IMR-90 (cell line): ENCODE measurements at regions not wholly inside any gene's neighbourhood (a gene's known extent, or its start where the extent isn't known, plus 50 kb on each side); places are given as distances from the start of the nearest gene placed in this dataset.

Experiments used
- ATAC-seq: fragments of 200-7000 bp; cut with Tn5 transposase; 2 replicates; pipeline ENCODE4 v1.9.1; 2020; ENCODE audit warnings: low read depth, mild to moderate bottlenecking, moderate library complexity
- BruUV-seq: library from RNA; stranded (reverse); fragments of 400-500 nt; replicated peaks from 2 replicates; lab custom pipeline; 2021; lab: Mats Ljungman, UMichigan
- CTCF ChIA-PET: fragments of 300-600 bp; formaldehyde crosslinking; extraction: SDS; loops from one replicate; lab custom pipeline; 2021; ENCODE audit warnings: antibody characterized with exemption; lab: Yijun Ruan, JAX
- POLR2A ChIA-PET: fragments of 300-600 bp; sonication (Branson Sonifier 250); formaldehyde crosslinking; loops from one replicate; lab custom pipeline; 2022; ENCODE audit warnings: antibody characterized with exemption; ENCODE audit not compliant: unreplicated experiment; lab: Charles Lee
- DNase-seq: peaks from one replicate; pipeline ENCODE4 v3.0.0; 2013
- H2AFZ ChIP-seq: replicated peaks from 2 replicates; pipeline ENCODE3; 2013; ENCODE audit warnings: low read length, mild to moderate bottlenecking; ENCODE audit not compliant: poor library complexity
- H2AK5ac ChIP-seq: 2 replicates; pipeline ENCODE4 v1.6.1; 2013; ENCODE audit warnings: low read depth, low read length, inconsistent platforms
- H2AK9ac ChIP-seq: replicated peaks from 2 replicates; pipeline ENCODE3; 2013; ENCODE audit warnings: mild to moderate bottlenecking, low read depth, low read length, moderate library complexity; ENCODE audit not compliant: poor library complexity
- H2BK120ac ChIP-seq: 2 replicates; pipeline ENCODE4 v1.6.1; 2013; ENCODE audit warnings: low read depth, low read length, inconsistent platforms
- H2BK15ac ChIP-seq: 3 replicates; pipeline ENCODE4 v1.6.1; 2013; ENCODE audit warnings: low read depth, low read length, inconsistent platforms
- H2BK20ac ChIP-seq: 2 replicates; pipeline ENCODE4 v1.6.1; 2013; ENCODE audit warnings: low read depth, mild to moderate bottlenecking, inconsistent platforms, low read length, moderate library complexity
- H2BK5ac ChIP-seq: 2 replicates; pipeline ENCODE4 v1.6.1; 2013; ENCODE audit warnings: mild to moderate bottlenecking, low read depth, low read length, inconsistent platforms; ENCODE audit not compliant: poor library complexity, severe bottlenecking
- H3K14ac ChIP-seq: replicated peaks from 2 replicates; pipeline ENCODE4 v1.6.1; 2013; ENCODE audit warnings: low read depth, low read length, inconsistent platforms
- H3K18ac ChIP-seq: 2 replicates; pipeline ENCODE4 v1.6.1; 2013; ENCODE audit warnings: low read depth, low read length, control low read depth
- H3K23ac ChIP-seq: 2 replicates; pipeline ENCODE4 v1.6.1; 2013; ENCODE audit warnings: low read depth, low read length, inconsistent platforms
- H3K27ac ChIP-seq: 2 replicates; pipeline ENCODE4 v1.5.1; 2013; ENCODE audit warnings: mild to moderate bottlenecking, control low read depth, low read length; ENCODE audit not compliant: insufficient read depth
- H3K27me3 ChIP-seq: 2 replicates; pipeline ENCODE4 v1.6.1; 2013; ENCODE audit warnings: low read length; ENCODE audit not compliant: control insufficient read depth, insufficient read depth
- H3K36me3 ChIP-seq: 2 replicates; pipeline ENCODE4 v1.6.1; 2013; ENCODE audit warnings: low read length, mixed read lengths; ENCODE audit not compliant: control insufficient read depth, insufficient read depth
- H3K4ac ChIP-seq: 2 replicates; pipeline ENCODE4 v1.6.1; 2013; ENCODE audit warnings: low read depth, low read length, inconsistent platforms
- H3K4me1 ChIP-seq: 2 replicates; pipeline ENCODE4 v1.6.1; 2013; ENCODE audit warnings: low read length, mixed read lengths; ENCODE audit not compliant: control insufficient read depth, insufficient read depth
- H3K4me2 ChIP-seq: 2 replicates; pipeline ENCODE4 v1.6.1; 2013; ENCODE audit warnings: low read depth, mild to moderate bottlenecking, control low read depth, low read length, moderate library complexity
- H3K4me3 ChIP-seq: 2 replicates; pipeline ENCODE4 v1.5.1; 2013; ENCODE audit warnings: low read depth, mild to moderate bottlenecking, control low read depth, low read length, moderate library complexity; ENCODE audit not compliant: insufficient read depth
- H3K56ac ChIP-seq: 2 replicates; pipeline ENCODE4 v1.6.1; 2013; ENCODE audit warnings: low read length, inconsistent platforms; ENCODE audit not compliant: insufficient read depth; ENCODE audit errors: extremely low read depth
- H3K79me1 ChIP-seq, 2 experiments: 2 replicates each; pipeline ENCODE4 v1.6.1; 2013; ENCODE audit warnings: low read length in 2 of 2, inconsistent platforms in 1 of 2, low read depth in 1 of 2
- H3K9ac ChIP-seq: 2 replicates; pipeline ENCODE4 v1.6.1; 2013; ENCODE audit warnings: low read depth, low read length, control low read depth
- H3K9me1 ChIP-seq: 2 replicates; pipeline ENCODE4 v1.6.1; 2013; ENCODE audit warnings: low read length, inconsistent platforms; ENCODE audit not compliant: insufficient read depth
- H3K9me3 ChIP-seq: 2 replicates; pipeline ENCODE4 v1.6.1; 2013; ENCODE audit warnings: low read length; ENCODE audit not compliant: control insufficient read depth, insufficient read depth
- H4K20me1 ChIP-seq: 2 replicates; pipeline ENCODE4 v1.6.1; 2013; ENCODE audit warnings: low read length, inconsistent platforms; ENCODE audit not compliant: insufficient read depth
- H4K5ac ChIP-seq: 2 replicates; pipeline ENCODE4 v1.6.1; 2013; ENCODE audit warnings: mild to moderate bottlenecking, low read depth, low read length, control low read depth
- H4K8ac ChIP-seq, 2 experiments: 2 replicates each; pipeline ENCODE4 v1.6.1; 2013; ENCODE audit warnings: low read depth in 2 of 2, low read length in 2 of 2, control low read depth in 1 of 2, inconsistent platforms in 1 of 2
- H4K91ac ChIP-seq: 2 replicates; pipeline ENCODE4 v1.6.1; 2013; ENCODE audit warnings: low read depth, low read length, inconsistent platforms; ENCODE audit not compliant: insufficient read depth
- BHLHE40 ChIP-seq: fragments of 150-350 bp; IDR thresholded peaks from 2 replicates; pipeline ENCODE4 v1.6.1; 2016; ENCODE audit warnings: mild to moderate bottlenecking, low read depth, low read length
- CEBPB ChIP-seq: IDR thresholded peaks from 2 replicates; pipeline ENCODE4 v1.6.1; 2012; ENCODE audit warnings: low read depth, low read length, improper control_type of control experiment
- CHD1 ChIP-seq: IDR thresholded peaks from 2 replicates; pipeline ENCODE4 v1.6.1; 2012; ENCODE audit warnings: low read depth, low read length, improper control_type of control experiment
- CTCF ChIP-seq: conservative IDR thresholded peaks from 2 replicates; pipeline ENCODE4 v1.5.1; 2012; ENCODE audit warnings: mild to moderate bottlenecking, low read depth, low read length, improper control_type of control experiment
- FOS ChIP-seq: fragments of 150-350 bp; IDR thresholded peaks from 2 replicates; pipeline ENCODE4 v1.6.1; 2016; ENCODE audit warnings: low read depth, low read length
- MAFK ChIP-seq: IDR thresholded peaks from 2 replicates; pipeline ENCODE4 v1.6.1; 2012; ENCODE audit warnings: low read depth, low read length, improper control_type of control experiment
- MAZ ChIP-seq: IDR thresholded peaks from 2 replicates; pipeline ENCODE4 v1.6.1; 2012; ENCODE audit warnings: low read depth, mild to moderate bottlenecking, low read length, improper control_type of control experiment, moderate library complexity, borderline replicate concordance
- MXI1 ChIP-seq: IDR thresholded peaks from 2 replicates; pipeline ENCODE4 v1.6.1; 2012; ENCODE audit warnings: low read depth, mild to moderate bottlenecking, low read length, moderate library complexity, borderline replicate concordance
- NFE2L2 ChIP-seq: fragments of 150-350 bp; IDR thresholded peaks from 2 replicates; pipeline ENCODE4 v1.6.1; 2016; ENCODE audit warnings: low read depth, mild to moderate bottlenecking, low read length
- POLR2A ChIP-seq: IDR thresholded peaks from 2 replicates; pipeline ENCODE4 v1.6.1; 2012; ENCODE audit warnings: mild to moderate bottlenecking, low read depth, low read length
- RAD21 ChIP-seq: IDR thresholded peaks from 2 replicates; pipeline ENCODE4 v1.6.1; 2012; ENCODE audit warnings: low read length, improper control_type of control experiment
- RCOR1 ChIP-seq: IDR thresholded peaks from 2 replicates; pipeline ENCODE4 v1.6.1; 2012; ENCODE audit warnings: mild to moderate bottlenecking, low read length, improper control_type of control experiment; ENCODE audit not compliant: insufficient replicate concordance
- RFX5 ChIP-seq: IDR thresholded peaks from 2 replicates; pipeline ENCODE4 v1.8.0; 2012; ENCODE audit warnings: low read depth, mild to moderate bottlenecking, low read length, moderate library complexity
- SMC3 ChIP-seq: fragments of 150-350 bp; IDR thresholded peaks from 2 replicates; pipeline ENCODE4 v1.6.1; 2016; ENCODE audit warnings: low read depth, mild to moderate bottlenecking, antibody characterized with exemption, low read length, moderate library complexity
- WGBS, 2 experiments: methylation state at CpG; one replicate each; pipeline versions ENCODE4 v1.1.5 to v1.1.7; 2013; ENCODE audit warnings: missing lambda C conversion rate in 2 of 2; ENCODE audit not compliant: insufficient read length in 1 of 2; ENCODE audit errors: extremely low coverage in 2 of 2; 5-methylcytosine and 5-hydroxymethylcytosine counted together
- dilution Hi-C: fragments of 300-500 bp; cut with HindIII; formaldehyde crosslinking; loops from one replicate; pipeline ENCODE4 v1.14.3; 2018; ENCODE audit warnings: low sequenced_read_pairs; ENCODE audit not compliant: unreplicated experiment
- in situ Hi-C: fragments of 300-500 bp; cut with MboI; formaldehyde crosslinking; loops from 3 replicates; pipeline ENCODE4 v1.14.3; 2019; ENCODE audit warnings: low sequenced_read_pairs, inconsistent platforms, mixed read lengths
- intact Hi-C: fragments of 100-400 bp; cut with micrococcal nuclease; formaldehyde crosslinking; loops from 2 replicates; pipeline ENCODE4 v1.10.0; 2022
- TF ChIP-seq, protein P1 (sequence below): fragments of 150-350 bp; IDR thresholded peaks from 2 replicates; pipeline ENCODE4 v1.6.1; 2016; ENCODE audit warnings: low read depth, mild to moderate bottlenecking, low read length, moderate library complexity, borderline replicate concordance
- TF ChIP-seq, protein P2 (sequence below): fragments of 150-350 bp; IDR thresholded peaks from 2 replicates; pipeline ENCODE4 v1.6.1; 2017; ENCODE audit warnings: mild to moderate bottlenecking, antibody characterized with exemption, low read length, low read depth

DNA sequence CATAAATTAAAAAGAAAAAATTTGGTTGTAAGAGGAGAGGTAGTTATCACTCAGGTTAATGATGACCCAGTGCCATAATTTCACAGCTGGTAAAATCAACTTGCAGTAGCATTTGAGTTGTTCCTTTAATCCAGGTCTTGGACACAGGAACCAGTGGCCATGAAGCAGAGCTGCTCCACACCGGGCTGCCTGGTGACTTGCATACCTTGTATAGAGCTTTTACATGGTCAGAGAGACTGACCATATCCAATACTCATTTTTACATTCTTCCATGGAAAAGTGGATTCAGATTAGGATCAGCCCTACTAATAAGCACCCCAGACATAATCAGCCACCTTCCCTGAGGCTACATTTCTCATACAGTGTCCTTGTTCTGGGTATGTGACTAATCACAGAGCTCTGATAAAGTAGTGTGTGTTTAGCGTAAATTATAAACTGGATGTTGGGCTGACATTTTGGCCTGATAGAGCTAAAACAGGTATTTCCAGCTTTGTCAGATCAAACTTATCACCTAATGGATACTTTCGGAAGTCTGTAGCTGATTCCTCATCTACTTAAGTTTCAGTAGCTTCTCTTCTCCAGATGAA, 77.0 kb upstream of the ZSWIM6 start:
- CTCF ChIA-PET, result interaction anchor here (0.6 kb wide), 1 partner anchor 87 kb away, joined by 3 read pairs; no protein-coding TSS in a partner anchor
- Histone ChIP-seq H3K4me1 (no peaks in the 10 kb centered on the region), H3K9me3 (no peaks in the 10 kb centered on the region), H3K18ac (no peak overlapping the region), H3K14ac (no peak overlapping the region), H4K5ac (no peak overlapping the region), H4K91ac (no peak overlapping the region), H2AFZ (no peak overlapping the region), H4K8ac (no peak overlapping the region), H3K79me1 (no peaks in the 10 kb centered on the region), H3K27me3 (no peaks in the 10 kb centered on the region; the same call in 1 of the 2 replicates), H2BK5ac (no peak overlapping the region), H3K4me3 (no peak overlapping the region), H3K27ac (no peak overlapping the region), H2AK9ac (no peak overlapping the region), H2BK15ac (no peak overlapping the region), H2AK5ac (no peak overlapping the region), H4K20me1 (no peaks in the 10 kb centered on the region), H3K9ac (no peak overlapping the region), H3K4me2 (no peak overlapping the region), H2BK120ac (no peak overlapping the region), H3K23ac (no peak overlapping the region), H3K4ac (no peak overlapping the region), H3K56ac (no peak overlapping the region), H3K36me3 (no peaks in the 10 kb centered on the region), H2BK20ac (no peak overlapping the region), H3K9me1 (no peaks in the 10 kb centered on the region)
- in situ Hi-C loops, result no loop called here
- ATAC-seq (no peak), DNase-seq (no peak)
- no TSS peak for BruUV-seq
- intact Hi-C loops, result loop anchor here (5.0 kb wide), 1 partner anchor 53 kb away; no protein-coding TSS in a partner anchor
- POLR2A ChIA-PET, result interaction anchor here (1.1 kb wide), 1 partner anchor 77 kb away, joined by 3 read pairs; the partner anchor contains the start of gene ZSWIM6
- no CpG with 5 or more reads among the region's 3 CpGs for WGBS, 2 experiments
- dilution Hi-C loops, result no loop called here
- TF ChIP-seq, protein P1, sequence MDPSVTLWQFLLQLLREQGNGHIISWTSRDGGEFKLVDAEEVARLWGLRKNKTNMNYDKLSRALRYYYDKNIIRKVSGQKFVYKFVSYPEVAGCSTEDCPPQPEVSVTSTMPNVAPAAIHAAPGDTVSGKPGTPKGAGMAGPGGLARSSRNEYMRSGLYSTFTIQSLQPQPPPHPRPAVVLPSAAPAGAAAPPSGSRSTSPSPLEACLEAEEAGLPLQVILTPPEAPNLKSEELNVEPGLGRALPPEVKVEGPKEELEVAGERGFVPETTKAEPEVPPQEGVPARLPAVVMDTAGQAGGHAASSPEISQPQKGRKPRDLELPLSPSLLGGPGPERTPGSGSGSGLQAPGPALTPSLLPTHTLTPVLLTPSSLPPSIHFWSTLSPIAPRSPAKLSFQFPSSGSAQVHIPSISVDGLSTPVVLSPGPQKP, result no peak
- TF ChIP-seq MXI1, result no peak
- no peak for TF ChIP-seq NFE2L2
- no peak for TF ChIP-seq BHLHE40
- TF ChIP-seq CTCF, result no peak
- no peak for TF ChIP-seq CHD1
- no peak for TF ChIP-seq RCOR1
- no peak for TF ChIP-seq FOS
- no peak for TF ChIP-seq MAFK
- TF ChIP-seq, protein P2, sequence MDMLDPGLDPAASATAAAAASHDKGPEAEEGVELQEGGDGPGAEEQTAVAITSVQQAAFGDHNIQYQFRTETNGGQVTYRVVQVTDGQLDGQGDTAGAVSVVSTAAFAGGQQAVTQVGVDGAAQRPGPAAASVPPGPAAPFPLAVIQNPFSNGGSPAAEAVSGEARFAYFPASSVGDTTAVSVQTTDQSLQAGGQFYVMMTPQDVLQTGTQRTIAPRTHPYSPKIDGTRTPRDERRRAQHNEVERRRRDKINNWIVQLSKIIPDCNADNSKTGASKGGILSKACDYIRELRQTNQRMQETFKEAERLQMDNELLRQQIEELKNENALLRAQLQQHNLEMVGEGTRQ, result no peak
- no peak for TF ChIP-seq RFX5
- TF ChIP-seq SMC3, result no peak
- TF ChIP-seq MAZ, result no peak
- TF ChIP-seq POLR2A, result no peak
- TF ChIP-seq CEBPB, result no peak
- no peak for TF ChIP-seq RAD21
